ENCODE measurements at regions not wholly inside any gene's neighbourhood (a gene's known extent, or its start where the extent isn't known, plus 50 kb on each side); places are given as distances from the start of the nearest gene placed in this dataset.

- TF ChIP-seq RARB (CRISPR knock-in tag; IDR thresholded peaks at IDR 0.05) (no peak), PPARA (CRISPR knock-in tag; IDR thresholded peaks at IDR 0.05; ENCODE audit: borderline replicate concordance) (no peak), CREB5 (CRISPR knock-in tag; IDR thresholded peaks at IDR 0.05; ENCODE audit: low read depth) (no peak), BACH2 (CRISPR knock-in tag; IDR thresholded peaks at IDR 0.05; ENCODE audit: borderline replicate concordance) (no peak), TOX (CRISPR knock-in tag; IDR thresholded peaks at IDR 0.05; ENCODE audit: borderline replicate concordance) (no peak), GLIS3 (CRISPR knock-in tag; IDR thresholded peaks at IDR 0.05) (no peak), ZNF565 (CRISPR knock-in tag; conservative IDR thresholded peaks at IDR 0.05; ENCODE audit: low read depth) (no peak), ZFP30 (CRISPR knock-in tag; IDR thresholded peaks at IDR 0.05) (no peak), POU6F1 (CRISPR knock-in tag; IDR thresholded peaks at IDR 0.05; ENCODE audit: borderline replicate concordance, low read depth) (no peak), CSDC2 (CRISPR knock-in tag; IDR thresholded peaks at IDR 0.05) (no peak), ZNF70 (CRISPR knock-in tag; IDR thresholded peaks at IDR 0.05) (no peak), SNAI2 (CRISPR knock-in tag; IDR thresholded peaks at IDR 0.05) (no peak), ARNTL (CRISPR knock-in tag; IDR thresholded peaks at IDR 0.05; ENCODE audit: borderline replicate concordance, low read depth) (no peak), ESRRG (CRISPR knock-in tag; IDR thresholded peaks at IDR 0.05) (no peak), TSHZ2 (CRISPR knock-in tag; IDR thresholded peaks at IDR 0.05) (no peak), CSRNP3 (CRISPR knock-in tag; IDR thresholded peaks at IDR 0.05) (no peak)
- ATAC-seq = no peak
Observed at GRCh38 chr1:232267092-232267836, 362.7 kb downstream of the SIPA1L2 start.

- ATAC-seq = no peak
- TF ChIP-seq ESRRG (CRISPR knock-in tag; IDR thresholded peaks at IDR 0.05) = no peak
- TF ChIP-seq ZNF70 (CRISPR knock-in tag; IDR thresholded peaks at IDR 0.05) = no peak
- TF ChIP-seq ZFP30 (CRISPR knock-in tag; IDR thresholded peaks at IDR 0.05) = no peak
- no peak for TF ChIP-seq CSDC2 (CRISPR knock-in tag; IDR thresholded peaks at IDR 0.05)
- no peak for TF ChIP-seq CSRNP3 (CRISPR knock-in tag; IDR thresholded peaks at IDR 0.05)
- TF ChIP-seq ARNTL (CRISPR knock-in tag; IDR thresholded peaks at IDR 0.05; ENCODE audit: borderline replicate concordance, low read depth) = no peak
- no peak for TF ChIP-seq ZFP3 (CRISPR knock-in tag; IDR thresholded peaks at IDR 0.05)
- TF ChIP-seq GLIS3 (CRISPR knock-in tag; IDR thresholded peaks at IDR 0.05) = no peak
- no peak for TF ChIP-seq ZNF8 (CRISPR knock-in tag; IDR thresholded peaks at IDR 0.05)
- no peak for TF ChIP-seq TSHZ2 (CRISPR knock-in tag; IDR thresholded peaks at IDR 0.05)
- TF ChIP-seq ZNF565 (CRISPR knock-in tag; conservative IDR thresholded peaks at IDR 0.05; ENCODE audit: low read depth) = no peak
- TF ChIP-seq PPARA (CRISPR knock-in tag; IDR thresholded peaks at IDR 0.05; ENCODE audit: borderline replicate concordance) = no peak
- TF ChIP-seq POU6F1 (CRISPR knock-in tag; IDR thresholded peaks at IDR 0.05; ENCODE audit: borderline replicate concordance, low read depth) = no peak
- TF ChIP-seq ISL1 (CRISPR knock-in tag; IDR thresholded peaks at IDR 0.05) = no peak
- no peak for TF ChIP-seq SNAI2 (CRISPR knock-in tag; IDR thresholded peaks at IDR 0.05)
- TF ChIP-seq PATZ1 (CRISPR knock-in tag; IDR thresholded peaks at IDR 0.05; ENCODE audit: borderline replicate concordance) = no peak
- TF ChIP-seq CREB5 (CRISPR knock-in tag; IDR thresholded peaks at IDR 0.05; ENCODE audit: low read depth) = no peak
Observed at GRCh38 chr1:232263452-232263851, 366.5 kb downstream of the SIPA1L2 start.
